ENCODE measurements at regions not wholly inside any gene's neighbourhood (a gene's known extent, or its start where the extent isn't known, plus 50 kb on each side); places are given as distances from the start of the nearest gene placed in this dataset.

DNA sequence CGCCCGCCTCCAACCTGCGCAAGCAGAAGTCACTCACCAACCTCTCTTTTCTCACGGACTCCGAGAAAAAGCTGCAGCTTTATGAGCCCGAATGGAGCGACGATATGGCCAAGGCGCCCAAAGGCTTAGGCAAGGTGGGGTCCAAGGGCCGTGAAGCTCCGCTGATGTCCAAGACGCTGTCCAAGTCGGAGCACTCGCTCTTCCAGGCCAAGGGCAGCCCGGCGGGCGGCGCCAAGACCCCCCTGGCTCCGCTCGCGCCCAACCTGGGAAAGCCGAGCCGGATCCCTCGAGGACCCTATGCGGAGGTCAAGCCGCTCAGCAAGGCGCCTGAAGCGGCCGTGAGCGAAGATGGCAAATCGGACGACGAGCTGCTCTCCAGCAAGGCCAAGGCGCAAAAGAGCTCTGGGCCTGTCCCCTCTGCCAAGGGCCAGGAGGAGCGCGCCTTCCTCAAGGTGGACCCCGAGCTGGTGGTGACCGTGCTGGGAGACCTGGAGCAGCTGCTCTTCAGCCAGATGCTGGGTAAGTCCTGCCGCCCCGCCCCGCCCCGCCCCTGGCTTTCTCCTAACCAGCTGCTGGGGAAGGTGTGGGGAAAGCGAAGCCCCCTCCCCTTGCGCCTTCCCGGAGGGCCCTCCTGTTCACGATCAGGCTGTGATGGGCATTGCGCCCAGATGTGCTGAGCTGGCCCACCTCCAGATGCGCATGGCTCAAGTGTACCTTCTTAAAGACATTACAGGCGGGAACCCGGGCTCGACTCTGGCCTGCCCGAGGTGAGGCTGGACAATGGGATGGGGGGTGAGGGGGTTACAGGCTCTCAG is 110.2 kb downstream of the NAV1 start:
- Mint-ChIP-seq H3K27ac (ENCODE audit: unreplicated experiment) (peak overlapping the region; percentile 97), H3K9me3 (ENCODE audit: unreplicated experiment) (peaks cover 23% of the 10 kb centered on the region), H3K4me3 (ENCODE audit: unreplicated experiment) (peak overlapping the region; percentile 97), H3K36me3 (ENCODE audit: unreplicated experiment) (no peaks in the 10 kb centered on the region), H3K4me1 (ENCODE audit: low read depth, unreplicated experiment) (peaks cover 38% of the 10 kb centered on the region), H3K27me3 (ENCODE audit: unreplicated experiment) (peaks cover 13% of the 10 kb centered on the region)
- peak; percentile 55 for DNase-seq
- TF ChIP-seq, protein P1, sequence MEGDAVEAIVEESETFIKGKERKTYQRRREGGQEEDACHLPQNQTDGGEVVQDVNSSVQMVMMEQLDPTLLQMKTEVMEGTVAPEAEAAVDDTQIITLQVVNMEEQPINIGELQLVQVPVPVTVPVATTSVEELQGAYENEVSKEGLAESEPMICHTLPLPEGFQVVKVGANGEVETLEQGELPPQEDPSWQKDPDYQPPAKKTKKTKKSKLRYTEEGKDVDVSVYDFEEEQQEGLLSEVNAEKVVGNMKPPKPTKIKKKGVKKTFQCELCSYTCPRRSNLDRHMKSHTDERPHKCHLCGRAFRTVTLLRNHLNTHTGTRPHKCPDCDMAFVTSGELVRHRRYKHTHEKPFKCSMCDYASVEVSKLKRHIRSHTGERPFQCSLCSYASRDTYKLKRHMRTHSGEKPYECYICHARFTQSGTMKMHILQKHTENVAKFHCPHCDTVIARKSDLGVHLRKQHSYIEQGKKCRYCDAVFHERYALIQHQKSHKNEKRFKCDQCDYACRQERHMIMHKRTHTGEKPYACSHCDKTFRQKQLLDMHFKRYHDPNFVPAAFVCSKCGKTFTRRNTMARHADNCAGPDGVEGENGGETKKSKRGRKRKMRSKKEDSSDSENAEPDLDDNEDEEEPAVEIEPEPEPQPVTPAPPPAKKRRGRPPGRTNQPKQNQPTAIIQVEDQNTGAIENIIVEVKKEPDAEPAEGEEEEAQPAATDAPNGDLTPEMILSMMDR (IDR thresholded peaks at IDR 0.05; ENCODE audit: partially characterized antibody, unreplicated experiment), result no peak

DNA sequence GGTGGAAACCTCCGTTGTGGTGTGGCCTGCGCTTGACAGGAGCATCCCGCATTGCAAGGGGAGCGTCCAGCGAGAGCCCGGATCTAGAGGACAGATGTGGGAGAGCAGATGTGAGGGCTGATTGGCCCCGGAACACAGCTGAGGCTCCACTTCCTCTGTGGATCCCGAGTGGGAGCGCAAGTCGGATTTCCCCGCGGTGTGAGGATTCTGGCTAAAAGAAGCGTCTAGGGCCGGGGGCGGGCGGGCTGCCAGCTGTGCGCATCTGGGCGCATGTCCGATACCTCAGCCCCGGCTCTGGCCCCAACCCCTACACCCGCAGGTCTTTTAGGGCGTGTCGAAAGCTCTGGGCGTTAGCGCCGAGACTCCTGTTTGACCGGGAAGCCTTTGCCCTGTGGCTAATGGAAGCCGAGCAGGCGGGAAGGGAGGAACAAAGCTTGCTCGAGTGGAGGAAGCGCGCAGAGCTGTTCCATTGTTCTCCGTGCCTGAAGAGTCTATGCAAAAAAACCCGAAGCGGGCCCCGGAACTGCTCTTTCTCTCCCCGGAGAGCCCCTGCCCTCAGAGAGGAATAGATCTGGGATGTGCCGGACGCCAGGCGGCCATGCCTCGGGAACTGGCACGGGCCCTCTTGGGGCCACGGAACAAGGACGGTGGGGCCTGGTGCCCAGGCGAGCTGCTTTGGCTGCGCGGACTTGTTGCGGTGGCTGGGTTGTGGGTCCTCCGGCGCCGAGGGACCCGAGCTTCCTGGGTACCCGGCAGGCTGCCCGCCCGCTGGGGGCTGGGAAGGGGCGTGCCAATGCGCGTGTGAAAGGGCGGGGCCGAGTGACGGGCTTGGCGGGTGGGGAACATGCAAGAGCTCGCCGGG is 111.1 kb downstream of the NAV1 start:
- H3K4me3 Mint-ChIP-seq (ENCODE audit: unreplicated experiment), result peak overlapping the region; percentile 97
- TF ChIP-seq, protein P1 (IDR thresholded peaks at IDR 0.05; ENCODE audit: partially characterized antibody, unreplicated experiment), result no peak
- peak; percentile 87 for DNase-seq
- H3K9me3 Mint-ChIP-seq (ENCODE audit: unreplicated experiment), result peaks cover 23% of the 10 kb centered on the region
- peak overlapping the region; percentile 97 for H3K27ac Mint-ChIP-seq (ENCODE audit: unreplicated experiment)
- H3K4me1 Mint-ChIP-seq (ENCODE audit: low read depth, unreplicated experiment), result peaks cover 40% of the 10 kb centered on the region
- no peaks in the 10 kb centered on the region for H3K36me3 Mint-ChIP-seq (ENCODE audit: unreplicated experiment)
- peaks cover 13% of the 10 kb centered on the region for H3K27me3 Mint-ChIP-seq (ENCODE audit: unreplicated experiment)

DNA sequence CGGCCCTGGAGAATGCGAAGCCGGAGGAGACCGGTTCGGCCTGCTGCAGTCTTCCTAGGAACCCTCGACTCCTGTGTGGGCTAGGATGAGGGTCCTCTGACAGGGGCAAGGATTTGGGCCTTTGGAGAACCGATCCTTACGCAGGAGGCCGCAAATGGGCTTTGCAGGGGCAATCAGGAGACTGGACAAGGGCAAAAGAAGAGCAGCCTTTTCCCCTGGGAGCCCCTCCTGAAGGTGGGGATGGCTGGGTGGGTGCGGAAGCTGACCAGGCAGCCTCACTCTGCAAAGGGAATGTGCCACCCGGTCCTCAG is 111.7 kb downstream of the NAV1 start:
- no peaks in the 10 kb centered on the region for H3K36me3 Mint-ChIP-seq (ENCODE audit: unreplicated experiment)
- peak overlapping the region; percentile 97 for H3K27ac Mint-ChIP-seq (ENCODE audit: unreplicated experiment)
- peak overlapping the region; percentile 97 for H3K4me3 Mint-ChIP-seq (ENCODE audit: unreplicated experiment)
- no peak for DNase-seq
- peaks cover 42% of the 10 kb centered on the region for H3K4me1 Mint-ChIP-seq (ENCODE audit: low read depth, unreplicated experiment)
- peaks cover 23% of the 10 kb centered on the region for H3K9me3 Mint-ChIP-seq (ENCODE audit: unreplicated experiment)
- TF ChIP-seq, protein P1 (IDR thresholded peaks at IDR 0.05; ENCODE audit: partially characterized antibody, unreplicated experiment), result no peak
- H3K27me3 Mint-ChIP-seq (ENCODE audit: unreplicated experiment), result peaks cover 15% of the 10 kb centered on the region

DNA sequence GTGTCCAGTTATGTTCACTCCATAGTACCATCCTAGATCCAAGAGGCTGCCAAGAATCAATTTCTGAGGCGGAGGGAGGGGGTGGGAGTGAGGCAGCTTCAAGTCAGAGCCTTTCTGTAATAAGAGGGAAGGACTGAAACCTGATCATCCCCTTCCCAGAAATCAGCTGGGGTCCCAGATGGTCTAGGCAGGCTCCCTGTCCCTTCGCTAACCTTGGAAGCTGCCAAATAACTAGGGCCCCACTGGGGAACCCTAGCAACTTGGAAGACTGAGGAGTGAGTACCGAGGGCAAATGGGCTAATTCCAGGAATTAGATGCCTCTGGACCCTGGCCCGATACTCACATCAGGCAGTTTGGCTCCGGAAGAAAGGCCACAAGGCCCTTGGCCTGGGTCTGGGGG is 113.3 kb downstream of the NAV1 start:
- Mint-ChIP-seq H3K4me3 (ENCODE audit: unreplicated experiment) (peak overlapping the region; percentile 97), H3K27me3 (ENCODE audit: unreplicated experiment) (peaks cover 15% of the 10 kb centered on the region), H3K4me1 (ENCODE audit: low read depth, unreplicated experiment) (peaks cover 40% of the 10 kb centered on the region)

More for the DNA sequence above, 113.3 kb downstream of the NAV1 start:
- DNase-seq, result no peak
- H3K36me3 Mint-ChIP-seq (ENCODE audit: unreplicated experiment), result no peaks in the 10 kb centered on the region
- H3K27ac Mint-ChIP-seq (ENCODE audit: unreplicated experiment), result peak overlapping the region; percentile 97
- TF ChIP-seq, protein P1 (IDR thresholded peaks at IDR 0.05; ENCODE audit: partially characterized antibody, unreplicated experiment), result no peak
- peaks cover 21% of the 10 kb centered on the region for H3K9me3 Mint-ChIP-seq (ENCODE audit: unreplicated experiment)
